Activated CD4-positive, alpha-beta T cell treated with anti-CD3 and anti-CD28 coated beads for 24 hours (primary cell): ENCODE measurements at regions not wholly inside any gene's neighbourhood (a gene's known extent, or its start where the extent isn't known, plus 50 kb on each side); places are given as distances from the start of the nearest gene placed in this dataset.
"Not testable (repeated sequence)": the region's sequence is repeated elsewhere in the genome, so short reads cannot be mapped to it uniquely, and the experiment has no call there.

ENCODE experiments used
- DNase-seq, 2 donors: peaks; one replicate each; pipeline ENCODE4 v3.0.0-alpha.2; 2020; ENCODE audit warnings: low read depth in 2 of 2

DNA sequence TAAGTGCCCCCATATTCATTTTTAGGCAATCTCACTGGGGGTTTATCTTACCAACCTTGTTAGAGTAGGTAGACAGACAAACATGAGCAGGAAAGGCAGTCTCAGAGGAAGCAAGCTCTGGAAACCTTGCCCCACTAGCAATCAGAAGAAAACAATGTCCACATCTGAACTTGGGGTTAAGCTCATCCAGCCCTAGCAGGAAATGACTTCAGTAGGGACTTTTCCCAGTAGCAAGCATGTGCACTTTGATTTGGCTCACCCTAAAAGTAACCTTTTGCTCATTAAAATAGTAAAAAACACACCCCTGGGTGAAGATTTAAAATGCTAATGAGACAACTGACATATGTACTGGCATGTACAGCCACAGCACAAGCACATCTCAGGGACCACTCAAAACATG lies 175.5 kb downstream of the AKAIN1 start:
- no peak for DNase-seq

DNA sequence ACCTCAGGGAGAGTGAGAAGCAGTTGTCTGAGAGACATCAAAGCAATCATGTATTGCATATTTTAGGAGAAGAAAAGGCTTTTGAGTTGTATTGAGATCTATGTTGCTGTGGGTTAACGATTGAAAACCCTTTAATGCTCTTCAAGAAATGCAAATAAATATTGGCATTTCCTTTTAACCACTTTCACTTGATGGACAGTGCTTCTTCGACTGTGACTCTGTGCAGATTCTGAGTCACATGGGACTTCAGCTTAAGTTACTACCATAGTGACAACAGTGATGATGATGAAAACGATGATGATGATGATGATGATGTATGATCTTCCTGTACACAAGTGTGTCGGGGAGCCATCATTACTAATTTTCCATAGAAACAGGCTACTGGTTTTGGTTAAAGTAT lies 181.8 kb downstream of the AKAIN1 start:
- DNase-seq: no peak

DNA sequence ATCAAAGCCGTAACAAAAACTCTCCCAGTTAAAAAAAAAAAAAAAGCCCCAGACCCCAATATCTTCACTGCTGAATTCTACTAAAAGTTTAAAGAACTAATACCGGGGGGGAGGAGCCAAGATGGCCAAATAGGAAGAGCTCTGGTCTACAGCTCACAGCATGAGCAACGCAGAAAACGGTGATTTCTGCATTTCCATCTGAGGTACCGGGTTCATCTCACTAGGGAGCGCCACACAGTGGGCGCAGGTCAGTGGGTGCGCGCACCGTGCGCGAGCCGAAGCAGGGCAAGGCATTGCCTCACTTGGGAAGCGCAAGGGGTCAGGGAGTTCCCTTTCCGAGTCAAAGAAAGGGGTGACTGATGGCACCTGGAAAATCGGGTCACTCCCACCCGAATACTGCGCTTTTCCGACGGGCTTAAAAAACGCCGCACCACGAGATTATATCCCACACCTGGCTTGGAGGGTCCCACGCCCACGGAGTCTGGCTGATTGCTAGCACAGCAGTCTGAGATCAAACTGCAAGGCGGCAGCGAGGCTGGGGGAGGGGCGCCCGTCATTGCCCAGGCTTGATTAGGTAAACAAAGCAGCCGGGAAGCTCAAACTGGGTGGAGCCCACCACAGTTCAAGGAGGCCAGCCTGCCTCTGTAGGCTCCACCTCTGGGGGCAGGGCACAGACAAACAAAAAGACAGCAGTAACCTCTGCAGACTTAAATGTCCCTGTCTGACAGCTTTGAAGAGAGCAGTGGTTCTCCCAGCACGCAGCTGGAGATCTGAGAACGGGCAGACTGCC lies 192.8 kb downstream of the AKAIN1 start:
- DNase-seq: not testable (repeated sequence)

DNA sequence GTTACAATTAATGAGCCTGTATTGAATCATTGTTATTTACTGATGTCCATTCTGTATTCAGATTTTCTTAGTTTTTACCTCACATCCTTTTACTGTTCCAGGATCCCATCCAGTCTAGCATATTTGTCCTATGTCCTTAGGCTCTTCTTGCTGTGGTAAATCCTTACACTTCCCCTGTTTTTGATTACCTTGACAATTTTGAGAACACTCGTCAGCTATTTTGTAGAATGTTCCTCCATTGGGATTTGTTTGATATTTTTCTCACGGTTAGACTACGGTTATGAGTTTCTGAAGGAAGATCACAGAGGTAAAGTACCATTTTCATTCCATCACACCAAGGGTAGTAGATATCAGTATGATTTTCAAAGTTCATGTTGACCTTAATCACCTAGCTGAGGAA lies 202.3 kb downstream of the AKAIN1 start:
- no peak for DNase-seq

DNA sequence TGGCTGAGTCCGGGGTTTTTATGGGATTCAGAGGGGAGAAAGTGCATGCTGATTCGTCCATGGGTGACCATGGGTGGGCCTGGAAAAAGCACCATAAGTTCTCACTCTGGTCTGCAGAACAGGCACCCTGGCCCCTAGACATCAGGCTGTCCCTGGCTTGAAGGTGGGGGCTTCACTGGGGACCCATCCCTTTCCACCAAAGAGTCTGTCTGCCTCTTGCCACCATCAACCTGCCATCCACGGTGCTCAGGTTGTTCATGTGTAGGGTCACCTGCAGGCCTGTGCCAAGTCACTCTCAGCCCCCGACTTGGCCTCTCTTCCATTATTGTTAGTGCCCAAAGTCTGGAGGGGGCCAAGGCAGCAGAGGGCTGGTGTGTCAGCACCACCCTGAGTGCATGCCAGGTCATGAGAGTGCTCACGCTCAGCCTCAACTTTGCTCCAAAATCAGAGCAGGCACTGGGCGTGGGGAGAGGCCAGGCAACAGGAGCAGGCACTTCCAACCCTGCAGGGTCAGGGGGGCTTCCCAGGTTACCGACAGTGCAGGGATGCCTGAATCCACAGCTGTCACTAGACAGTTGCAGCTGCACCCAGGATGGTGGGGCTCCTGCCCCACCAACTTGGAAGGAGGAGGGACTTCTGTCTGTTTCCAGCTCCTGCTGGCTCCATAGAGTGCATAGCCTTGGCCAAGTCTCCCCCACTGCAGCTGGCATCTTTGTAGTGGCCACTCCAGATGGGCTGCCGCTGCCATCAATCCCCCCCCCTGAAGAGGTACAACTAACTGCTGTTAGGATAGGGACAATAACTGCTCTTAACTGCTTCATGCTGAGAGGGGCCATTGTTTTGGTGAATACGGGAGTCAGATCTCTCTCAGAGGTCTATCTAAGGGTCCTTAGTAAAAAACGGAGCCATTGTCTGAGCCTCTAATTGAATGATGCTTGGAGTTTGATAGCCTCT lies 209.3 kb downstream of the AKAIN1 start:
- DNase-seq: no peak

DNA sequence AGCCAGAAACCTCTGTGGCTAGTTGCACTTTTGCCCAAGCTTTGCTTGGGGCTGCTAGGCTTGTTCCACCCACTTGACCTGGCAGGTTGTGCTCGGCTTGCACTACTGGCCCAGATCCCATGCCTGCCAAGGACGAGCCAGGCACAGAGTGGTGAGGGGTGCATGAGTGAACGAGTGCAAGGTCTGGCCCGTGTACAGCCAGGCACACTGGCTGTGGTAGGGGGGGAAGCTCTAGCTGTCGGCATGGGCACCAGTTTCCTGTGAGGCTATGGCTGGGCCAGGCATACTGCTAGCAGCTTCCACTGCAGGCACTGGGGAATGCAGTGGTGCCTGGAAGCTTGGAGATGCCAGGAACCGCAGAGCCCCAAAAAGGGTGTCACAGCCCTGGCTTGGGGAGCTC lies 210.4 kb downstream of the AKAIN1 start:
- no peak for DNase-seq

DNA sequence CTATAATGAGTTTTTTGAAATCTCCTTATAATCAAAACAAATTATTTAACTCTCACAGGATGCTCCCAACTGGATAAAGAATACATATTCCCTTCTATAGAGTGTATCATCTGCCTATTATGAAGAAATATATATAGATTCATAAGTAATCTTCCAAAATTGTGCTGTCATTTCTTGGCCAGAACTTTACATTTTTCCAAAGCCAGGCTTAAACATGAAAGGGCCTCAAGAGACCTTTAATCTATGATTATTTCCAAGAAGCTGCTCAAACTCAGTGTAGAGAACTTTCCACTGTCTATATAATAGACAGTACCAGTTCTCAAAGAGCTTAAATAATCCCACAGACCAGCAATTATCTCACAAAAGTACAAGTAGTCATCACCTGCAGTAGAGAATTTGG lies 211.0 kb downstream of the AKAIN1 start:
- DNase-seq: no peak

DNA sequence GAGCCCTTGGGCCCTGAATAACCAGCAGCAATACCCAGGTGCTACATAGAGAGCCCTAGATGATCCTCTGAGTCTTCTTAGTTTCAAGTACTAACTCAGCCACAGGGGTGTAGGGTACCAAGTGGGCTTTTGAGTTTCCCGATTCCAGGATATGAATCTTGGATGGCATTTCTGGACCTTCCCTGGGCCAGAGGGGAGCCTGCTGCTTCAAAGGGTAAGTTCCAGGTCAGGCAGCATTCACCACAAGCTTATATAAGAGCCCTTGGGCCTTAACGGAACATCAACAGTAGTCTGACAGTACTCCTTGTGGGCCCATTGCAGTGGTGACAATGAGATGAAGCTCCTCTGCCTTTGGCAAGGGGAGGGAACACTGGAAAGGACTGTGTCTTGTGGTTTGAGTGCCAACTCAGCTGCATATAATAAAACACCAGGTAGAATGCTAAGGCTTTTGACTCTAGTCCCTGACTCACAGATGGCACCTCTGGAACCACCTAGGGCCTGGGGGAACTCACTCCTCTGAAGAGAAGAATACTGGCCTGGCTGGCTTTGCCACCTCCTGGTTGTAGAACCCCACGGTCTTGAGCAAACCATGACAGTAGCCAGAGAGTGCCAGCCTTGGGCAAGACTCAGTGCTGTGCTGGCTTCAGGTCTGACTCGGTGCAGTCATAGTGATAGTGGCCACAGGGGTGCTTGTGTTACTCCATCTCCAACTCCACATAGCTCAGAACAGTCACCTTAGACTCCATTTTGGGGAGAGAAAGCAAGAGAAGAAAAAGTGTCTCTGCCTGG lies 235.7 kb downstream of the AKAIN1 start:
- DNase-seq: no peak

DNA sequence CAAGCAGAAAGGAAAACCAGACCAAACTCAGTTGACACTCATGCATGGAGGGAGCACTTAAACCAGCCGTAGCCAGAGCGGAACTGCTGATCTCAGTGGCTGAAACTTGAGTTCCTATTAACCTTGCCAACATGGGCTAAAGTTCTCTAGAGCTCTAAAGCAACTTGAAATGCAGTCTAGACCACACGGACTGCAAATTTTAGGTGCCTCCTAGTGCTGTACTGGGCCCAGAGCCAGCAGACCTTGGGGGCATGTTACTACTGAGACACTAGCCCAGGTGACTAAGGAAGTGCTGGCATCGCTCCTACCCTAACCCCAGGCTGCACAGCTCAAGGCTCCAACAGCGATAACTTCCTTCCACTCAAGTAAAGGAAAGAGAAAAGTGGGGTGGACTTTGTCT lies 236.5 kb downstream of the AKAIN1 start:
- no peak for DNase-seq

DNA sequence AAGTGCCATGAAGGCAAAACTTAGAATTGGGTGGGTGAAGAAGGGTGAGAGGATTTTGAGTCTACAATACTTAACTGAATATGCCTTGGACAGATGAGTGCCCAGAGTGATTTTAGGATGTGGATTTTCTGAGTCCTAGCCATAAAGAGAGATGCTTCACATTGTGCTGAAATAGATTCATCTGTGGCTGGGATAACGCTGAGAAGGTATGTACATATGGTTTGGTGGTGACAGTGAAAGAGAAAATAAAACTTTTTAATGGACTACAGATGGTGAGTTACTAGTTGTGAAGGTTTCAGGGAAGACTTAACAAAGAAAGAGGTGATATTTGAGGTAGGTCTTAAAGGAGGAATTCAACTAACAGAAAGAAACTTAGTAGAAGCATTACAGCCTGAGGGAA lies 265.8 kb downstream of the AKAIN1 start:
- DNase-seq: no peak

DNA sequence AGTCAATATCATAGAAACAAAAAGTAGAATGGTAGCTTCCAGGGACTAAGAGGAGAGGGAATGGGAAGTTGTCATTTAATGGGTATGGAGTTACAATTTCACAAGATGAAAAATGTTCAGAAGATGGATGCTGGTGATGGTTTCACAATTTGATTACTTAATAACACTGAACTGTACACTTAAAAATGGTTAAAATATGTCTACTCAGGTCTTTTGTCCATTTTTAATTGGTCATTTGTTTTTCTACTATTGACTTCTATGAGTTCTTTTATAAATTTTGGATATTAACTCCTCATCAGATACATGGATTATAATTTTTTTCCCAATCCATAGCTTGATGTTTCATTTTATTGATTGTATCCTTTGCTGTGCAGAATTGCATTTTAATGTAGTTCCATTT lies 275.5 kb downstream of the AKAIN1 start:
- no peak for DNase-seq

DNA sequence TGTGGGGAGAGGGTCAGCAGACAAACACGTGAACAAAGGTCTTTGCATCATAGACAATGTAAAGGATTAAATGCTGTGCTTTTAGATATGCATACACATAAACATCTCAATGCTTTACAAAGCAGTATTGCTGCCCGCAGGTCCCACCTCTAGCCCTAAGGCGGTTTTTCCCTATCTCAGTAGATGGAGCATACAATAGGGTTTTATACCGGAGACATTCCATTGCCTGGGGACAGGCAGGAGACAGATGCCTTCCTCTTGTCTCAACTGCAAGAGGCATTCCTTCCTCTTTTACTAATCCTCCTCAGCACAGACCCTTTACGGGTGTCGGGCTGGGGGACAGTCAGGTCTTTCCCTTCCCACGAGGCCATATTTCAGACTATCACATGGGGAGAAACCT lies 279.5 kb downstream of the AKAIN1 start:
- not testable (repeated sequence) for DNase-seq

DNA sequence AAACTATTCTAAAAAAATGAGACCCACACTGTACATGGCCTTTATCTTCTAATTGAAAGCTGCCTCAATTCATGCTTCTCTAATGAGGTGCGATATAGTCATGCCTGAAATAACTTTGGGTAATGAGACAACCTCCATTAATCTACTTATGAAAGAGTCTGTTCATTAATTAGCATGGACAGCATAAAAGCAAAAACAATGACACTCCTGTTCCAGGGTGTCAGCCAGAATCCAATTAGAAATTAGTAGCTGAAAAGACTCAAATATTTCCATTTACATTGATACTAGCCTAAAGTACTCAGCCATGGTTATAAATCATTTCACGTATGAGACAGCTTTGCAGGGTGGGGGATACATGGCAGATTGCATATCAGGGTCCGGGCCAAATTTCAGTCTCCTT lies 288.7 kb downstream of the AKAIN1 start:
- DNase-seq: no peak

DNA sequence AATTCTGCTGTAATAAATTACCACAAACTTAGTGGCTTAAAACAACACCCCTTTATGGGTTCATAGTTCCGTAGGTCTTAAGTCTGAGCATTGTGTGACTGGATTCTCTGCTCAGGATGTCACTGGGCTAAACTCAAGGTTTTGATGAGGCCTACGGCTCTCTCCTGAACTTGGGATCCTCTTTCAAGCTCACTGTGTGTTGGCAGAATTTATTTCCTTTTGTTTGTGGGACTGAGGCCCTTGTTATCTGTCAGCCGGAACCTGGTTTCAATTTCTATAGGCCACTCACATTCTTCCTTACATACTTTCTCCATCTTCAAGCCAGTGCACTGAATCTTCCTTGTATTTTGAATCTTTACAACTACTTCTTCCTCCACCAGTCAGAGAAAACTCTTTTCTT lies 290.2 kb downstream of the AKAIN1 start:
- DNase-seq: no peak

DNA sequence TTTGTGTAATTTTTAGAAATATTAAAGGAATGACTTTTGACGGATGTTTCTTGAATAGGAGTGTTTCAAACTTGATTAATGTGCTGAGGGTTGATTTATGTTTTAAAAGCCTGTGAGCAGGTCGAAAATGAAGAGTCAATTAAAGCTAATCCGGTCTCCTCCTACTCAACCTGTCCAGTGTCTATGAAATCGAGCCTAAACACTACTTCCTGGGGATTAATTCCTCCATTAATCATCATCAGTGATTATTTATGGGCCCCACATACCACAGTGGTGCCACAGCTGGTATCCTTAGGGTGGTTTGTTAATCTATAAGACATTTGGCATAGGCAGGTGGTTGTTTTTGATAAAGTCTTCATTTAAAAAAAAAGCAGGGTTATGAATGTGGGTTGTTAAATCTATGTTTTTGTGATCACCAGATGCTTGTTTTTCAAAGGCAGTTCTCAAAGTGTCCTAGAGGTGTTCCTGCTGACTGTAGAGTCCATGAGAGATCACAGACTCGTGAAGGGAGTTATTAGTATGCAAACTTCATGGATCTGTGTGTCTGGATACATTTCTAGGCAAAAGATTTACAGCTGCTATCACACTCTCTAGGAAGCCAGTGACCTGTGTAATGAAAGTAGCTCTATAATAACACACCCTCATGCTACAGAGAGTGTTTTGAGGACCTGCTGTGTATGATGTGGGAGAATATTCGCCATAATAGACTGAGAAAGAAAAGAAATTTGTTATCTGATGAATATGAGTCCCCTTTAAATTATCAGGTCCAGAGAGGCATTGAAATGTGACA lies 308.6 kb downstream of the AKAIN1 start:
- no peak for DNase-seq

DNA sequence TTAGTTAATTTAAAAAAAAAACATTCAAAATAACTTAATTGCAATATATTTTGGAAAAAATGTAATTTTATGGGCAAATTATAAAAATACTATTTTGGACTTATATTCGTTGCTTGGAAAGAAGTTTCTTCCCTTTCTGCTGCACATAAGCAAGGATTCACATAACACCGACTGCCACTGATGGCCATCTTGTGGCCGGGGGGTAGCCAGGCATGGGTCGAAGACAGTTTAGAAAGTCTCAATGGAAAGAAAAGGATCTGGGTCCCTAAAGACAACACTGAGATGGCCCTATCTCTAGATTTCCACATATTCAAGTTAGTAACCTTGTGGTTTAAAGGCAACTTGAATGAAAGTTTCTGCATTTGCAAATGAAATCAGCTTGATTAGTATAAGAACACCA lies 318.6 kb downstream of the AKAIN1 start:
- no peak for DNase-seq

DNA sequence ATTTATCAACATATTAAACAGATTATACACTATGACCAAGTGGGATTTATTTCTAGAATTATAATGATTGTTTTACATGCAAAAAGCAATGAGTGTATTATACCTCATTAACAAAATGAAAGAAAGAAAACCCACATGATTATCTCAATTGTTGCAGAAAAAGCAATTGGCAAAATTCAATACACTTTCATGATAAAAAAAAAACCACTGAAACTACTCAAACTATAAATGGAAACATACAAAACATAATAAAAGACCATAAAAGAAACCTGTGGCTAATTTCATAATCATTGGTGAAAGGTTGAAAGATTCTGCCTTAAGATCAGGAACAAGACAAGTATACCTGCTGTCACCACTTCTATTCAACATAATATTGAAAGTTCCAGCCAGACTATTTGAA lies 325.9 kb downstream of the AKAIN1 start:
- DNase-seq: no peak

DNA sequence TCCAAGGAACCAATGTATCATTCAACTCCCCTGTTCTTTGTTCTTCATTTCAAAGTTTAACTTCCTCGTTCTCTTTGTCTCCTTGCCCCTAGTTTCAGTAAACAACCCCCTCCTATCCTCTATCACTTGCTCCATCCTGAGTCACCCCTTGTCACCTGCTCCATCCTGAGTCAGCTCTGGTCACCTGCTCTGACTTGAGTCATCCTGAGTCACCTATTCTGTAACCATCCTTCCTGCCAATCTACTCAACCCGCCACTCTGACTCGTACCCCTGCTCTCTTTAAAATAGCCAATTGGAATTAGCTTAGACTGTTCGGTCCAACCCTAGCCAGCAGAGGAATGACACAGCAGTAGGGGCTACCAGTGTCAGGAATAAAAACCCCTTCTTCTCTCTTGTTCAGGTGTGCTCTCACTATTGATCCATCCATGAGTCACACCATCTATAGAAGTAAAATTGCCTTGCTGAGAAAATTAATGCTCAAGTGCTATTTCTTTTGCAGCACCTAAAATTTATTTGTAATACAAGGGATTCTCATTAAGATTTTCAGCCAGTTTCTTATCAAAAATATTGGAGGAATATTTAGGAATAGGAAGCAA lies 326.8 kb downstream of the AKAIN1 start:
- DNase-seq: no peak

DNA sequence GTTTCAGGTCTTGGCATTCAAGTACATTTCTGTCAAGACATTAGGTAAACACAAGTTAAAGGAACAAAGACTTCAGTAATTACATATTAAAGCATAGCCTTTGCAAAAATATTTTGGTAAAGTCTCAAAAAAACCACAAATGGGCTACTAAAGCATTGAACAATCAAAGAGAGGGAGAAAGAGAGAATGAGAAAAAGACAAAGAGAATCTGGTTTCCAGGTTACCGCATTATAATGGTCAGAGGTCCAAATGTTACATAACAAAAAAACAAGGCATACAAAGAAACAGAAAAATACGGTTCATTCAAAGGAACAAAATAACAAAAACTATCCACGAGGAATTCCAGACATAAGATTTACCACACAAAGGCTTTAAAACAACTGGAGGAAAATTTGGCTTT lies 327.9 kb downstream of the AKAIN1 start:
- no peak for DNase-seq

DNA sequence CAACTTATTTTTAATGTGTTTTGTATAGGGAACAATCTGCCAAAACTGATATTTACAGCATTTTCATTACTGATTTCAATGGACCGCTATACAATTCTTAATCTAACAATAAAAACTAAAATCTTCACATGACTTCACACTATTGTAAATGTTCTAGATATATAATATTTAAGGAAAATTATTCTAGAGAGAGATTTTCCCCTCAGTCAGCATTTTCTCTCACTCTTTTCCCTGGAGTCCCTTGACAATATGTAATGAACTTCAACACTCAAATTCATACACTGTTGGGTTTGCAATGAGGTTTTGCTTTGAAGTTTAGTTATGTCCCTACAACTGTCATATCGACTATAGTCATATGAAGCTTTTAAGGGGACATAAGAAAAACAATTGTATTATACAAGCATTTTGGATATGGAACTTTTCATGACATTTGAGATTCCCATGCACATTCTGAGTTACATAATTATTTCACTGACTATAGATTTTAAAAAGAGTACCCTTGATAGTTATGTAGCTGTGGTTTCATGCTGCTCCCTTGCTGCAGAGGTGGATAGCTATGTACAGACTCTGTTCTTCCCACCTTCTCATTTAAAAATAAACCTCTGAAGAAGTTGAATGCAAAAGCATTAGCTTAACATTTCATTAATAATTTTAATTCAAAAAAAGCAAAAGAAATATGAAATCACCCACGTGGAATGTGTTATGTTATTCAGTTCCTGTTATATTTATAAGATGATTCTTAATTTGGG lies 338.5 kb downstream of the AKAIN1 start:
- DNase-seq: no peak
